ENCODE measurements at regions not wholly inside any gene's neighbourhood (a gene's known extent, or its start where the extent isn't known, plus 50 kb on each side); places are given as distances from the start of the nearest gene placed in this dataset.

DNA sequence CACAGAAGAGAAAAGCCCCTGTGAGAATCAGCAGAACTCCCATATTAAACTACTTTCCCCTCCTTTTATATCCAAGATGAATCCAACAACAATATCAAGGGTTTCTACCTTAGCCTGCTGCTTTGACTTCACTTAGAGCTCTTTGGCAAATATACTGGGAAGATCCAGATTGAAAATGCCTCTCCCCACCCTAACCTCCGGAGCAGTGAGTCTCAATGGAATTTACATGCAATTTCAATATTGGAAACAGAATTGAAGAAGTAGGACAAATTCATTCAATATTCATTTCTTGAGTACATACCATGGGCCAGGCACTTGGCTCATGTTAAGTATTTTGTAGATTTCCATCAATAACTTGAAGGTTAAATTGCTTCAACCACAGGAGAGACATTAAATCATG, 457.4 kb downstream of the TBC1D4 start:
- Histone ChIP-seq H4K20me1 (replicated peaks; ENCODE audit: control insufficient read depth, insufficient read depth, low read length) (no peaks in the 10 kb centered on the region), H3K27me3 (ENCODE audit: control insufficient read depth in 2 of 2, insufficient read depth in 2 of 2, low read length in 2 of 2) (no peaks in the 10 kb centered on the region), H3K9me3 (replicated peaks; ENCODE audit: control insufficient read depth, insufficient read depth, low read depth, low read length) (no peaks in the 10 kb centered on the region), H3K4me3 (no peak overlapping the region), H3K36me3 (ENCODE audit: control insufficient read depth, insufficient read depth, low read length) (no peaks in the 10 kb centered on the region), H3K4me1 (replicated peaks in 1 of 2; ENCODE audit: control insufficient read depth in 2 of 2, insufficient read depth in 2 of 2, low read length in 2 of 2) (no peaks in the 10 kb centered on the region), H3K79me2 (ENCODE audit: control insufficient read depth, insufficient read depth, low read length) (no peaks in the 10 kb centered on the region), H3K9me1 (ENCODE audit: control insufficient read depth, insufficient read depth, low read length) (no peaks in the 10 kb centered on the region), H3K27ac (ENCODE audit: extremely low read depth, low read depth, low read length) (no peak overlapping the region), H2AFZ (ENCODE audit: low read depth, low read length) (no peak overlapping the region), H3K9ac (ENCODE audit: insufficient read depth in 1 of 2, low read depth in 2 of 2, low read length in 2 of 2) (no peak overlapping the region), H3K4me2 (ENCODE audit: insufficient read depth, low read length) (no peak overlapping the region)
- WGBS (ENCODE audit: insufficient coverage, low coverage, missing lambda C conversion rate) = 8% methylated on average over 1 of the region's 1 CpG
- in situ Hi-C loops (cut with MboI) = no loop called here
- no peak for DNase-seq (ENCODE audit: extremely low read depth in 1 of 4, low spot score in 3 of 4)
- TF ChIP-seq, protein P1, sequence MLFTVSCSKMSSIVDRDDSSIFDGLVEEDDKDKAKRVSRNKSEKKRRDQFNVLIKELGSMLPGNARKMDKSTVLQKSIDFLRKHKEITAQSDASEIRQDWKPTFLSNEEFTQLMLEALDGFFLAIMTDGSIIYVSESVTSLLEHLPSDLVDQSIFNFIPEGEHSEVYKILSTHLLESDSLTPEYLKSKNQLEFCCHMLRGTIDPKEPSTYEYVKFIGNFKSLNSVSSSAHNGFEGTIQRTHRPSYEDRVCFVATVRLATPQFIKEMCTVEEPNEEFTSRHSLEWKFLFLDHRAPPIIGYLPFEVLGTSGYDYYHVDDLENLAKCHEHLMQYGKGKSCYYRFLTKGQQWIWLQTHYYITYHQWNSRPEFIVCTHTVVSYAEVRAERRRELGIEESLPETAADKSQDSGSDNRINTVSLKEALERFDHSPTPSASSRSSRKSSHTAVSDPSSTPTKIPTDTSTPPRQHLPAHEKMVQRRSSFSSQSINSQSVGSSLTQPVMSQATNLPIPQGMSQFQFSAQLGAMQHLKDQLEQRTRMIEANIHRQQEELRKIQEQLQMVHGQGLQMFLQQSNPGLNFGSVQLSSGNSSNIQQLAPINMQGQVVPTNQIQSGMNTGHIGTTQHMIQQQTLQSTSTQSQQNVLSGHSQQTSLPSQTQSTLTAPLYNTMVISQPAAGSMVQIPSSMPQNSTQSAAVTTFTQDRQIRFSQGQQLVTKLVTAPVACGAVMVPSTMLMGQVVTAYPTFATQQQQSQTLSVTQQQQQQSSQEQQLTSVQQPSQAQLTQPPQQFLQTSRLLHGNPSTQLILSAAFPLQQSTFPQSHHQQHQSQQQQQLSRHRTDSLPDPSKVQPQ (CRISPR knock-in tag; IDR thresholded peaks at IDR 0.05; ENCODE audit: borderline replicate concordance) = no peak
- TF ChIP-seq OTX1 (CRISPR knock-in tag; IDR thresholded peaks at IDR 0.05) = no peak
- no peak for TF ChIP-seq RBM25 (IDR thresholded peaks at IDR 0.05; ENCODE audit: low read depth, low read length, severe bottlenecking)
- TF ChIP-seq, protein P2, sequence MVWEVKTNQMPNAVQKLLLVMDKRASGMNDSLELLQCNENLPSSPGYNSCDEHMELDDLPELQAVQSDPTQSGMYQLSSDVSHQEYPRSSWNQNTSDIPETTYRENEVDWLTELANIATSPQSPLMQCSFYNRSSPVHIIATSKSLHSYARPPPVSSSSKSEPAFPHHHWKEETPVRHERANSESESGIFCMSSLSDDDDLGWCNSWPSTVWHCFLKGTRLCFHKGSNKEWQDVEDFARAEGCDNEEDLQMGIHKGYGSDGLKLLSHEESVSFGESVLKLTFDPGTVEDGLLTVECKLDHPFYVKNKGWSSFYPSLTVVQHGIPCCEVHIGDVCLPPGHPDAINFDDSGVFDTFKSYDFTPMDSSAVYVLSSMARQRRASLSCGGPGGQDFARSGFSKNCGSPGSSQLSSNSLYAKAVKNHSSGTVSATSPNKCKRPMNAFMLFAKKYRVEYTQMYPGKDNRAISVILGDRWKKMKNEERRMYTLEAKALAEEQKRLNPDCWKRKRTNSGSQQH (CRISPR knock-in tag; IDR thresholded peaks at IDR 0.05) = no peak
- no peak for TF ChIP-seq HDAC2 (IDR thresholded peaks at IDR 0.05)
- CTCF ChIA-PET (ENCODE audit: low intra/inter-chr PET ratio) = no interaction called here
- no TSS peak for BruUV-seq (replicated peaks)
- ATAC-seq = no peak
- no peak for FAIRE-seq
- POLR2A ChIA-PET = interaction anchor here (0.6 kb wide), 1 partner anchor 204 kb away, joined by 3 read pairs; no protein-coding TSS in a partner anchor
- intact Hi-C loops (cut with micrococcal nuclease) = no loop called here

All from K562 (cell line).